Suprapubic skin (tissue), 4 donors: ENCODE measurements at regions not wholly inside any gene's neighbourhood (a gene's known extent, or its start where the extent isn't known, plus 50 kb on each side); places are given as distances from the start of the nearest gene placed in this dataset.

Source experiments
- DNase-seq, 2 donors: peaks; one replicate each; pipeline ENCODE4 v3.0.0-alpha.2; 2019; ENCODE audit warnings: low spot score in 2 of 2
- H3K27ac ChIP-seq: fragments of 200-600 bp; sonication (generic); one replicate; pipeline ENCODE4 v1.5.1; 2019
- H3K27me3 ChIP-seq: fragments of 200-600 bp; sonication (generic); one replicate; pipeline ENCODE4 v1.5.1; 2019
- H3K36me3 ChIP-seq: fragments of 200-600 bp; sonication (generic); one replicate; pipeline ENCODE4 v1.5.1; 2019
- H3K4me1 ChIP-seq: fragments of 200-600 bp; sonication (generic); one replicate; pipeline ENCODE4 v1.5.1; 2019
- H3K4me3 ChIP-seq: fragments of 200-600 bp; sonication (generic); one replicate; pipeline ENCODE4 v1.5.1; 2019; ENCODE audit warnings: mild to moderate bottlenecking
- H3K9me3 ChIP-seq: fragments of 200-600 bp; sonication (generic); one replicate; pipeline ENCODE4 v1.5.1; 2019
- CTCF ChIP-seq, 2 donors: fragments of 200-600 bp in 1 of 2; fragments of 450-650 bp in 1 of 2; sonication (generic) in 1 of 2; IDR thresholded peaks; one replicate each; pipeline ENCODE4 v1.5.1; 2016 to 2019; ENCODE audit warnings: antibody characterized with exemption in 2 of 2, mild to moderate bottlenecking in 1 of 2, moderate library complexity in 1 of 2
- EP300 ChIP-seq: sonication (generic); formaldehyde crosslinking; IDR thresholded peaks from one replicate; pipeline ENCODE4 v1.6.1; 2017; ENCODE audit warnings: antibody characterized with exemption
- POLR2A ChIP-seq, 2 donors: fragments of 450-650 bp; IDR thresholded peaks; one replicate each; pipeline ENCODE4 v1.6.1; 2017; ENCODE audit warnings: antibody characterized with exemption in 2 of 2, mild to moderate bottlenecking in 2 of 2, moderate library complexity in 2 of 2
- POLR2AphosphoS5 ChIP-seq, 3 donors: sonication (generic); formaldehyde crosslinking; IDR thresholded peaks; one replicate each; pipeline ENCODE4 v1.6.1; 2017; ENCODE audit warnings: antibody characterized with exemption in 3 of 3
- WGBS: methylation state at CpG from one replicate; pipeline ENCODE4 v1.1.5; 2018; 5-methylcytosine and 5-hydroxymethylcytosine counted together

GRCh38 chr10:59465088-59465487 lies 102.7 kb upstream of the FAM13C start:
- Histone ChIP-seq H3K4me3 (no peak overlapping the region), H3K4me1 (no peaks in the 10 kb centered on the region), H3K9me3 (no peaks in the 10 kb centered on the region), H3K36me3 (no peaks in the 10 kb centered on the region), H3K27ac (no peak overlapping the region), H3K27me3 (no peaks in the 10 kb centered on the region)
- TF ChIP-seq POLR2AphosphoS5 (IDR thresholded peaks at IDR 0.05) (no peak), POLR2A (IDR thresholded peaks at IDR 0.05) (no peak), CTCF (IDR thresholded peaks at IDR 0.05) (no peak), EP300 (no peak)
- no peak for DNase-seq

GRCh38 chr10:59464483-59464882 lies 102.1 kb upstream of the FAM13C start:
- Histone ChIP-seq H3K9me3 (no peaks in the 10 kb centered on the region), H3K27me3 (no peaks in the 10 kb centered on the region), H3K36me3 (no peaks in the 10 kb centered on the region), H3K27ac (no peak overlapping the region), H3K4me3 (no peak overlapping the region), H3K4me1 (no peaks in the 10 kb centered on the region)
- 94% methylated on average over 1 of the region's 1 CpG for WGBS
- TF ChIP-seq POLR2AphosphoS5 (IDR thresholded peaks at IDR 0.05) (no peak), EP300 (no peak), POLR2A (IDR thresholded peaks at IDR 0.05) (no peak), CTCF (IDR thresholded peaks at IDR 0.05) (no peak)
- DNase-seq, result no peak

GRCh38 chr10:59463909-59464308 lies 101.6 kb upstream of the FAM13C start:
- H3K27me3 ChIP-seq, result no peaks in the 10 kb centered on the region
- no peaks in the 10 kb centered on the region for H3K4me1 ChIP-seq
- WGBS, result 86% methylated on average over 4 of the region's 4 CpGs
- H3K4me3 ChIP-seq, result no peak overlapping the region
- TF ChIP-seq POLR2AphosphoS5 (IDR thresholded peaks at IDR 0.05) (no peak), CTCF (IDR thresholded peaks at IDR 0.05) (no peak), EP300 (no peak), POLR2A (IDR thresholded peaks at IDR 0.05) (no peak)
- no peaks in the 10 kb centered on the region for H3K36me3 ChIP-seq
- no peak for DNase-seq
- no peak overlapping the region for H3K27ac ChIP-seq
- no peaks in the 10 kb centered on the region for H3K9me3 ChIP-seq

- Histone ChIP-seq H3K4me3 (no peak overlapping the region), H3K27me3 (no peaks in the 10 kb centered on the region), H3K27ac (no peak overlapping the region), H3K36me3 (no peaks in the 10 kb centered on the region), H3K4me1 (no peaks in the 10 kb centered on the region), H3K9me3 (no peaks in the 10 kb centered on the region)
- TF ChIP-seq POLR2A (IDR thresholded peaks at IDR 0.05) (no peak), CTCF (IDR thresholded peaks at IDR 0.05) (no peak)
- 66% methylated on average over 3 of the region's 3 CpGs for WGBS
- DNase-seq, result no peak
Observed at GRCh38 chr10:59460601-59461000, 98.3 kb upstream of the FAM13C start.

- no peak overlapping the region for H3K27ac ChIP-seq
- no peak overlapping the region for H3K4me3 ChIP-seq
- H3K4me1 ChIP-seq, result no peaks in the 10 kb centered on the region
- H3K9me3 ChIP-seq, result no peaks in the 10 kb centered on the region
- TF ChIP-seq POLR2A (IDR thresholded peaks at IDR 0.05) (no peak), POLR2AphosphoS5 (IDR thresholded peaks at IDR 0.05) (no peak), EP300 (no peak), CTCF (IDR thresholded peaks at IDR 0.05) (no peak)
- H3K36me3 ChIP-seq, result no peaks in the 10 kb centered on the region
- H3K27me3 ChIP-seq, result no peaks in the 10 kb centered on the region
- 28% methylated on average over 2 of the region's 2 CpGs for WGBS
- no peak for DNase-seq
Observed at GRCh38 chr10:59456199-59456598, 93.8 kb upstream of the FAM13C start.
